Ishikawa (cell line): ENCODE measurements at regions not wholly inside any gene's neighbourhood (a gene's known extent, or its start where the extent isn't known, plus 50 kb on each side); places are given as distances from the start of the nearest gene placed in this dataset.

Experiments used
- CEBPB ChIP-seq: IDR thresholded peaks from 2 replicates; pipeline ENCODE4 v1.6.1; 2012
- CREB1 ChIP-seq: IDR thresholded peaks from 2 replicates; pipeline ENCODE4 v1.6.1; 2012; ENCODE audit warnings: low read depth
- EGR1 ChIP-seq: IDR thresholded peaks from 2 replicates; pipeline ENCODE4 v1.6.1; 2012
- EP300 ChIP-seq: IDR thresholded peaks from 2 replicates; pipeline ENCODE4 v1.6.1; 2012; ENCODE audit warnings: borderline replicate concordance
- FOXM1 ChIP-seq: IDR thresholded peaks from 2 replicates; pipeline ENCODE4 v1.6.1; 2012; ENCODE audit warnings: low read depth, borderline replicate concordance
- MAX ChIP-seq: IDR thresholded peaks from 2 replicates; pipeline ENCODE4 v1.6.1; 2012
- NFIC ChIP-seq: IDR thresholded peaks from 2 replicates; pipeline ENCODE4 v1.6.1; 2012
- RAD21 ChIP-seq: IDR thresholded peaks from 2 replicates; pipeline ENCODE4 v1.6.1; 2012; ENCODE audit warnings: low read depth
- REST ChIP-seq: IDR thresholded peaks from 2 replicates; pipeline ENCODE4 v1.6.1; 2012; ENCODE audit warnings: low read depth, mild to moderate bottlenecking
- TAF1 ChIP-seq: IDR thresholded peaks from 2 replicates; pipeline ENCODE4 v1.6.1; 2012; ENCODE audit warnings: low read depth, mild to moderate bottlenecking
- TCF12 ChIP-seq: IDR thresholded peaks from 2 replicates; pipeline ENCODE4 v1.6.1; 2012; ENCODE audit warnings: low read depth
- TEAD4 ChIP-seq: IDR thresholded peaks from 2 replicates; pipeline ENCODE4 v1.6.1; 2012
- USF1 ChIP-seq: IDR thresholded peaks from 2 replicates; pipeline ENCODE4 v1.6.1; 2012
- YY1 ChIP-seq: IDR thresholded peaks from 2 replicates; pipeline ENCODE4 v1.6.1; 2012; ENCODE audit warnings: low read depth
- ZBTB7A ChIP-seq: IDR thresholded peaks from 2 replicates; pipeline ENCODE4 v1.6.1; 2012; ENCODE audit warnings: low read depth

- TF ChIP-seq TAF1 (no peak), CREB1 (no peak), EGR1 (no peak), MAX (no peak), REST (no peak), TCF12 (no peak), EP300 (no peak), ZBTB7A (no peak), USF1 (no peak), CEBPB (no peak), FOXM1 (no peak)
Observed at GRCh38 chr13:70380809-70381208, 272.6 kb upstream of the KLHL1 start.

- no peak for TF ChIP-seq MAX
- no peak for TF ChIP-seq EP300
- no peak for TF ChIP-seq NFIC
- TF ChIP-seq TEAD4: no peak
- no peak for TF ChIP-seq YY1
- no peak for TF ChIP-seq CEBPB
- TF ChIP-seq FOXM1: no peak
- no peak for TF ChIP-seq TAF1
- TF ChIP-seq ZBTB7A: no peak
- TF ChIP-seq TCF12: no peak
- TF ChIP-seq REST: no peak
- no peak for TF ChIP-seq RAD21
- no peak for TF ChIP-seq EGR1
Observed at GRCh38 chr13:70375718-70376117, 267.5 kb upstream of the KLHL1 start.

- no peak for TF ChIP-seq TEAD4
- no peak for TF ChIP-seq USF1
- no peak for TF ChIP-seq EGR1
- TF ChIP-seq NFIC: no peak
- no peak for TF ChIP-seq MAX
- no peak for TF ChIP-seq REST
- no peak for TF ChIP-seq RAD21
- no peak for TF ChIP-seq EP300
- no peak for TF ChIP-seq YY1
Observed at GRCh38 chr13:70370924-70371323, 262.7 kb upstream of the KLHL1 start.

- TF ChIP-seq MAX (no peak), REST (no peak), TEAD4 (no peak), CEBPB (no peak), USF1 (no peak), TAF1 (no peak), FOXM1 (no peak), CREB1 (no peak), EGR1 (no peak)
Observed at GRCh38 chr13:70366720-70367119, 258.5 kb upstream of the KLHL1 start.
